HepG2 (cell line): ENCODE measurements at regions not wholly inside any gene's neighbourhood (a gene's known extent, or its start where the extent isn't known, plus 50 kb on each side); places are given as distances from the start of the nearest gene placed in this dataset.

Experiments used
- ATAC-seq: fragments of 200-7000 bp; cut with Tn5 transposase; 3 replicates; pipeline ENCODE4 v1.9.1; 2020; ENCODE audit warnings: mild to moderate bottlenecking, moderate library complexity
- BruUV-seq: library from RNA; stranded (reverse); fragments of 400-500 nt; replicated peaks from 2 replicates; lab custom pipeline; 2021; lab: Mats Ljungman, UMichigan
- CTCF ChIA-PET: fragments of 300-600 bp; formaldehyde crosslinking; extraction: SDS; loops from one replicate; lab custom pipeline; 2021; ENCODE audit warnings: low total read pairs, inconsistent platforms, low intra/inter-chr PET ratio; lab: Yijun Ruan, JAX
- POLR2A ChIA-PET: fragments of 350-600 bp; sonication (Branson Sonifier 250); formaldehyde crosslinking; loops from one replicate; lab custom pipeline; 2020; ENCODE audit warnings: antibody characterized with exemption, inconsistent platforms; lab: Yijun Ruan, JAX
- DNase-seq: peaks from one replicate; pipeline ENCODE4 v3.0.0-alpha.2; 2015; ENCODE audit warnings: low spot score
- FAIRE-seq: peaks from 3 replicates; lab custom pipeline; 2011; peaks lifted over from hg19 to GRCh38; lab: Jason Lieb, UNC
- H2AFZ ChIP-seq: one replicate; pipeline ENCODE4 v1.6.1; 2011; ENCODE audit warnings: low read length, inconsistent platforms
- H3K27ac ChIP-seq: fragments of 300-600 bp; 3 replicates; pipeline ENCODE4 v1.8.0; 2011; ENCODE audit warnings: mixed run types, mild to moderate bottlenecking, mixed read lengths, low read length, inconsistent platforms; ENCODE audit not compliant: insufficient read depth; ENCODE audit errors: extremely low read length
- H3K27me3 ChIP-seq, 2 experiments: fragments of 200-600 bp in 1 of 2; 2 replicates in 1 of 2; 3 replicates in 1 of 2; pipeline versions ENCODE4 v1.6.0 to v1.8.0; 2011; ENCODE audit warnings: low read length in 2 of 2, mild to moderate bottlenecking in 2 of 2, moderate library complexity in 2 of 2, inconsistent platforms in 1 of 2; ENCODE audit not compliant: insufficient read depth in 2 of 2, control insufficient read depth in 1 of 2
- H3K36me3 ChIP-seq, 2 experiments: fragments of 200-600 bp in 1 of 2; replicated peaks in 1 of 2; 2 replicates in 1 of 2; 3 replicates in 1 of 2; pipeline versions ENCODE4 v1.5.1 to v1.8.0; 2011; ENCODE audit warnings: low read length in 2 of 2, inconsistent platforms in 1 of 2; ENCODE audit not compliant: insufficient read depth in 2 of 2, control insufficient read depth in 1 of 2
- H3K4me1 ChIP-seq: 2 replicates; pipeline ENCODE4 v1.5.1; 2012; ENCODE audit warnings: low read length, inconsistent platforms; ENCODE audit not compliant: insufficient read depth
- H3K4me2 ChIP-seq: 2 replicates; pipeline ENCODE4 v1.6.0; 2011; ENCODE audit warnings: low read depth, low read length, inconsistent platforms
- H3K4me3 ChIP-seq, 3 experiments: fragments of 200-600 bp in 1 of 3; sonication (generic), shearing (Covaris generic) in 1 of 3; replicated peaks in 1 of 3; 2 replicates each; pipeline ENCODE4 v1.5.1; 2011 to 2016; ENCODE audit warnings: low read length in 3 of 3, inconsistent platforms in 2 of 3, low read depth in 2 of 3, mild to moderate bottlenecking in 2 of 3, control low read depth in 1 of 3, mixed read lengths in 1 of 3; ENCODE audit not compliant: insufficient read depth in 1 of 3
- H3K79me2 ChIP-seq: one replicate; pipeline ENCODE4 v1.6.1; 2011; ENCODE audit warnings: low read length, inconsistent platforms; ENCODE audit not compliant: insufficient read depth
- H3K9ac ChIP-seq: 2 replicates; pipeline ENCODE4 v1.6.0; 2011; ENCODE audit warnings: mild to moderate bottlenecking, low read depth, low read length, inconsistent platforms; ENCODE audit not compliant: insufficient read depth
- H3K9me3 ChIP-seq: 2 replicates; pipeline ENCODE4 v1.5.1; 2012; ENCODE audit warnings: mild to moderate bottlenecking, low read length
- H4K20me1 ChIP-seq: 2 replicates; pipeline ENCODE4 v1.6.0; 2011; ENCODE audit warnings: inconsistent platforms, mild to moderate bottlenecking, low read length, moderate library complexity; ENCODE audit not compliant: insufficient read depth
- ARNTL ChIP-seq: sonication (generic); formaldehyde crosslinking; IDR thresholded peaks from 2 replicates; pipeline ENCODE4 v1.4.0; 2020; ENCODE audit warnings: mild to moderate bottlenecking, missing genetic modification reagents
- DR1 ChIP-seq: sonication (generic); formaldehyde crosslinking; IDR thresholded peaks from 2 replicates; pipeline ENCODE4 v1.8.0; 2021; ENCODE audit warnings: mild to moderate bottlenecking, missing genetic modification reagents, inconsistent platforms
- EP300 ChIP-seq, 3 experiments: sonication (generic) in 1 of 3; formaldehyde crosslinking in 1 of 3; IDR thresholded peaks; 2 replicates each; pipeline versions ENCODE4 v1.5.1 to v1.6.1; 2011 to 2020; ENCODE audit warnings: low read depth in 2 of 3, low read length in 2 of 3, borderline replicate concordance in 1 of 3, improper control_type of control experiment in 1 of 3, mild to moderate bottlenecking in 1 of 3, missing genetic modification reagents in 1 of 3, moderate library complexity in 1 of 3
- POGZ ChIP-seq: sonication (generic); formaldehyde crosslinking; IDR thresholded peaks from 2 replicates; pipeline ENCODE4 v1.4.0; 2020; ENCODE audit warnings: mild to moderate bottlenecking, missing genetic modification reagents
- XRCC5 ChIP-seq: fragments of 200-400 bp; formaldehyde crosslinking; optimal IDR thresholded peaks from 2 replicates; pipeline ENCODE3; 2017; ENCODE audit warnings: mild to moderate bottlenecking, low read length
- ZNF619 ChIP-seq: sonication (generic); formaldehyde crosslinking; IDR thresholded peaks from 2 replicates; pipeline ENCODE4 v1.4.0; 2020; ENCODE audit warnings: mild to moderate bottlenecking, missing genetic modification reagents
- ZNF776 ChIP-seq: sonication (generic); formaldehyde crosslinking; IDR thresholded peaks from 2 replicates; pipeline ENCODE4 v1.4.0; 2020; ENCODE audit warnings: mild to moderate bottlenecking, missing genetic modification reagents
- WGBS: methylation state at CpG from one replicate; pipeline ENCODE4 v1.1.6; 2017; ENCODE audit warnings: low lambda C conversion rate; 5-methylcytosine and 5-hydroxymethylcytosine counted together
- in situ Hi-C: cut with HindIII; loops from 2 replicates; pipeline ENCODE4 v1.10.0; 2017; ENCODE audit warnings: low pct_unique_long_range_greater_than_20kb; ENCODE audit not compliant: extremely low pct_ligation_motif_present
- intact Hi-C: fragments of 100-400 bp; cut with micrococcal nuclease; formaldehyde crosslinking; loops from one replicate; pipeline ENCODE4 v1.10.0; 2022; ENCODE audit not compliant: unreplicated experiment
- TF ChIP-seq, protein P1 (sequence below): sonication (generic); formaldehyde crosslinking; IDR thresholded peaks from 2 replicates; pipeline ENCODE4 v1.5.0; 2020; ENCODE audit warnings: mild to moderate bottlenecking, missing genetic modification reagents, moderate library complexity
- TF ChIP-seq, protein P2 (sequence below): sonication (generic); formaldehyde crosslinking; IDR thresholded peaks from 2 replicates; pipeline ENCODE4 v1.4.0; 2020; ENCODE audit warnings: missing genetic modification reagents
- TF ChIP-seq, protein P3 (sequence below): sonication (generic); formaldehyde crosslinking; IDR thresholded peaks from 2 replicates; pipeline ENCODE4 v1.5.0; 2020; ENCODE audit warnings: mild to moderate bottlenecking, missing genetic modification reagents, borderline replicate concordance

DNA sequence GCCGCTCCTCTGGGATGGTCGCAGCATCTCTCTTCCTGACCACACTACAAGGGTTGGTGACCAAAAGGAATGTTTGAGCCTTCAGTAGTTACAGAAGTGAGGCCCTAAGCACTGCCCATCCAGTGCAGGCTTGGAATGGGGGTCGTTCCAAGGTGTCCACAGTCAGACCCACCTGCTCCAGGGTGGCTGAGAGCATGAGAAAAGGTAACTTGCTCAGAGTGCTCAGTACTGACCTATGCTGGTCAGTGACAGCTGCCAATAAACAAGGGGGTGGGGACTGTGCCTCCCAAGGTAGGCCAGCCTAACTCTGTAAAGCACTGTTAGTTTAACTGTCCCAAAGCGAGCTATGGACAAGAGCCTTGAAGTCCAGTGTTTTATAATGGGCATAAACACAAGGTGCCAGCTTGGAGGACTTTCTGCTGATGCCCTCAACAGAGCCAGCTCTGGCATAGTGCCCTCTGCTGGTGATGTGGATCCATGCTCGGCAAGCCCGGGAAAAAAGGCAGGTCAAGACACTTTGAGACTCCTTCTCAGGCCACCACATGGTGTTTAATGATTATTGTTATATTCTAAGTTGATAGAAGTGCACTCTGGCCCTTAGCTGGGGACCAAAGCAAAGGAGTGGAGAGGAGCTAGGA is 78.1 kb upstream of the DNAH14 start (continued):
- TF ChIP-seq, protein P1, sequence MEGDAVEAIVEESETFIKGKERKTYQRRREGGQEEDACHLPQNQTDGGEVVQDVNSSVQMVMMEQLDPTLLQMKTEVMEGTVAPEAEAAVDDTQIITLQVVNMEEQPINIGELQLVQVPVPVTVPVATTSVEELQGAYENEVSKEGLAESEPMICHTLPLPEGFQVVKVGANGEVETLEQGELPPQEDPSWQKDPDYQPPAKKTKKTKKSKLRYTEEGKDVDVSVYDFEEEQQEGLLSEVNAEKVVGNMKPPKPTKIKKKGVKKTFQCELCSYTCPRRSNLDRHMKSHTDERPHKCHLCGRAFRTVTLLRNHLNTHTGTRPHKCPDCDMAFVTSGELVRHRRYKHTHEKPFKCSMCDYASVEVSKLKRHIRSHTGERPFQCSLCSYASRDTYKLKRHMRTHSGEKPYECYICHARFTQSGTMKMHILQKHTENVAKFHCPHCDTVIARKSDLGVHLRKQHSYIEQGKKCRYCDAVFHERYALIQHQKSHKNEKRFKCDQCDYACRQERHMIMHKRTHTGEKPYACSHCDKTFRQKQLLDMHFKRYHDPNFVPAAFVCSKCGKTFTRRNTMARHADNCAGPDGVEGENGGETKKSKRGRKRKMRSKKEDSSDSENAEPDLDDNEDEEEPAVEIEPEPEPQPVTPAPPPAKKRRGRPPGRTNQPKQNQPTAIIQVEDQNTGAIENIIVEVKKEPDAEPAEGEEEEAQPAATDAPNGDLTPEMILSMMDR (CRISPR knock-in tag), result peak; percentile 71

DNA sequence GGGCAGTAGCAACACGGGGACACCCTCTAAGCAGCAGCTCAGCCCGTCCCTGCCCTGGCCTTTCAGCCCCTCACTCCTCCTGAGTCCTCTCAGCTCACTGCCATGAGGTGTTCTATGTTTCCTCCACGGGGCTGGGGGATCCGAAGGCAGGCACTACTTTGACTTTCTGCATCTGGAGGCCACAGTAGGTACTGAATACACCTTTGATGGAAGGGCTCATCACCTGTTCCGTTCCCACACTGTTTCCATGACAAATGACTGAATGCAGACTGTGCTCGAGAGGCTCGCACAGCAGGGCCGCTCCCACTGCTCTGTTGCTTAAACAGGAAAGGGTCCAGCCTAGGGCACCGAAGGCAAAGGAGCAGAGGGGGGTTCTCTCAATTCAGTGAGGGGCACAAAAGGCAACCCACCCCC is 77.6 kb upstream of the DNAH14 start:
- FAIRE-seq (no peak), ATAC-seq (peak; percentile 71), DNase-seq (no peak)
- no TSS peak for BruUV-seq
- H3K9me3 ChIP-seq, result no peaks in the 10 kb centered on the region
- H3K27ac ChIP-seq, result no peak overlapping the region
- H3K9ac ChIP-seq, result no peak overlapping the region
- no peak overlapping the region for H3K4me3 ChIP-seq
- no peak overlapping the region for H3K4me2 ChIP-seq
- no peaks in the 10 kb centered on the region for H3K4me1 ChIP-seq
- in situ Hi-C loops (loop anchor here (5.0 kb wide), 1 partner anchor 340 kb away; no protein-coding TSS in a partner anchor), intact Hi-C loops (loop anchor here (1.0 kb wide), 1 partner anchor 339 kb away; no protein-coding TSS in a partner anchor)
- H3K36me3 ChIP-seq, result no peaks in the 10 kb centered on the region
- WGBS, result 24% methylated on average over 5 of the region's 9 CpGs
- no peak overlapping the region for H2AFZ ChIP-seq
- ChIA-PET POLR2A (no interaction called here), CTCF (interaction anchor here (1.3 kb wide), 1 partner anchor 338 kb away, joined by 4 read pairs; no protein-coding TSS in a partner anchor)
- H3K27me3 ChIP-seq, result no peaks in the 10 kb centered on the region
- H3K79me2 ChIP-seq, result no peaks in the 10 kb centered on the region
- H4K20me1 ChIP-seq, result no peaks in the 10 kb centered on the region
- TF ChIP-seq, protein P2, sequence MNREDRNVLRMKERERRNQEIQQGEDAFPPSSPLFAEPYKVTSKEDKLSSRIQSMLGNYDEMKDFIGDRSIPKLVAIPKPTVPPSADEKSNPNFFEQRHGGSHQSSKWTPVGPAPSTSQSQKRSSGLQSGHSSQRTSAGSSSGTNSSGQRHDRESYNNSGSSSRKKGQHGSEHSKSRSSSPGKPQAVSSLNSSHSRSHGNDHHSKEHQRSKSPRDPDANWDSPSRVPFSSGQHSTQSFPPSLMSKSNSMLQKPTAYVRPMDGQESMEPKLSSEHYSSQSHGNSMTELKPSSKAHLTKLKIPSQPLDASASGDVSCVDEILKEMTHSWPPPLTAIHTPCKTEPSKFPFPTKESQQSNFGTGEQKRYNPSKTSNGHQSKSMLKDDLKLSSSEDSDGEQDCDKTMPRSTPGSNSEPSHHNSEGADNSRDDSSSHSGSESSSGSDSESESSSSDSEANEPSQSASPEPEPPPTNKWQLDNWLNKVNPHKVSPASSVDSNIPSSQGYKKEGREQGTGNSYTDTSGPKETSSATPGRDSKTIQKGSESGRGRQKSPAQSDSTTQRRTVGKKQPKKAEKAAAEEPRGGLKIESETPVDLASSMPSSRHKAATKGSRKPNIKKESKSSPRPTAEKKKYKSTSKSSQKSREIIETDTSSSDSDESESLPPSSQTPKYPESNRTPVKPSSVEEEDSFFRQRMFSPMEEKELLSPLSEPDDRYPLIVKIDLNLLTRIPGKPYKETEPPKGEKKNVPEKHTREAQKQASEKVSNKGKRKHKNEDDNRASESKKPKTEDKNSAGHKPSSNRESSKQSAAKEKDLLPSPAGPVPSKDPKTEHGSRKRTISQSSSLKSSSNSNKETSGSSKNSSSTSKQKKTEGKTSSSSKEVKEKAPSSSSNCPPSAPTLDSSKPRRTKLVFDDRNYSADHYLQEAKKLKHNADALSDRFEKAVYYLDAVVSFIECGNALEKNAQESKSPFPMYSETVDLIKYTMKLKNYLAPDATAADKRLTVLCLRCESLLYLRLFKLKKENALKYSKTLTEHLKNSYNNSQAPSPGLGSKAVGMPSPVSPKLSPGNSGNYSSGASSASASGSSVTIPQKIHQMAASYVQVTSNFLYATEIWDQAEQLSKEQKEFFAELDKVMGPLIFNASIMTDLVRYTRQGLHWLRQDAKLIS, result no peak
- no peak for TF ChIP-seq XRCC5
- no peak for TF ChIP-seq ZNF619 (CRISPR knock-in tag)
- TF ChIP-seq POGZ (CRISPR knock-in tag), result no peak
- no peak for TF ChIP-seq ZNF776 (CRISPR knock-in tag)
- TF ChIP-seq EP300 (IDR thresholded peaks at IDR 0.05; ENCODE audit: low read depth in 2 of 2, low read length in 2 of 2), result no peak
- TF ChIP-seq EP300 (CRISPR knock-in tag; IDR thresholded peaks at IDR 0.05; ENCODE audit: borderline replicate concordance), result no peak
- TF ChIP-seq, protein P3, sequence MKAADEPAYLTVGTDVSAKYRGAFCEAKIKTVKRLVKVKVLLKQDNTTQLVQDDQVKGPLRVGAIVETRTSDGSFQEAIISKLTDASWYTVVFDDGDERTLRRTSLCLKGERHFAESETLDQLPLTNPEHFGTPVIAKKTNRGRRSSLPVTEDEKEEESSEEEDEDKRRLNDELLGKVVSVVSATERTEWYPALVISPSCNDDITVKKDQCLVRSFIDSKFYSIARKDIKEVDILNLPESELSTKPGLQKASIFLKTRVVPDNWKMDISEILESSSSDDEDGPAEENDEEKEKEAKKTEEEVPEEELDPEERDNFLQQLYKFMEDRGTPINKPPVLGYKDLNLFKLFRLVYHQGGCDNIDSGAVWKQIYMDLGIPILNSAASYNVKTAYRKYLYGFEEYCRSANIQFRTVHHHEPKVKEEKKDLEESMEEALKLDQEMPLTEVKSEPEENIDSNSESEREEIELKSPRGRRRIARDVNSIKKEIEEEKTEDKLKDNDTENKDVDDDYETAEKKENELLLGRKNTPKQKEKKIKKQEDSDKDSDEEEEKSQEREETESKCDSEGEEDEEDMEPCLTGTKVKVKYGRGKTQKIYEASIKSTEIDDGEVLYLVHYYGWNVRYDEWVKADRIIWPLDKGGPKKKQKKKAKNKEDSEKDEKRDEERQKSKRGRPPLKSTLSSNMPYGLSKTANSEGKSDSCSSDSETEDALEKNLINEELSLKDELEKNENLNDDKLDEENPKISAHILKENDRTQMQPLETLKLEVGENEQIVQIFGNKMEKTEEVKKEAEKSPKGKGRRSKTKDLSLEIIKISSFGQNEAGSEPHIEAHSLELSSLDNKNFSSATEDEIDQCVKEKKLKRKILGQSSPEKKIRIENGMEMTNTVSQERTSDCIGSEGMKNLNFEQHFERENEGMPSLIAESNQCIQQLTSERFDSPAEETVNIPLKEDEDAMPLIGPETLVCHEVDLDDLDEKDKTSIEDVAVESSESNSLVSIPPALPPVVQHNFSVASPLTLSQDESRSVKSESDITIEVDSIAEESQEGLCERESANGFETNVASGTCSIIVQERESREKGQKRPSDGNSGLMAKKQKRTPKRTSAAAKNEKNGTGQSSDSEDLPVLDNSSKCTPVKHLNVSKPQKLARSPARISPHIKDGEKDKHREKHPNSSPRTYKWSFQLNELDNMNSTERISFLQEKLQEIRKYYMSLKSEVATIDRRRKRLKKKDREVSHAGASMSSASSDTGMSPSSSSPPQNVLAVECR (CRISPR knock-in tag), result no peak
- no peak for TF ChIP-seq DR1 (CRISPR knock-in tag)
- TF ChIP-seq ARNTL (CRISPR knock-in tag), result no peak
